NCI-H1694 (cell line): ENCODE measurements at regions not wholly inside any gene's neighbourhood (a gene's known extent, or its start where the extent isn't known, plus 50 kb on each side); places are given as distances from the start of the nearest gene placed in this dataset.
"Not testable (repeated sequence)": the region's sequence is repeated elsewhere in the genome, so short reads cannot be mapped to it uniquely, and the experiment has no call there.

ENCODE experiments used
- DNase-seq: peaks from one replicate; lab custom pipeline; 2025; lab: John Stamatoyannopoulos, UW

DNA sequence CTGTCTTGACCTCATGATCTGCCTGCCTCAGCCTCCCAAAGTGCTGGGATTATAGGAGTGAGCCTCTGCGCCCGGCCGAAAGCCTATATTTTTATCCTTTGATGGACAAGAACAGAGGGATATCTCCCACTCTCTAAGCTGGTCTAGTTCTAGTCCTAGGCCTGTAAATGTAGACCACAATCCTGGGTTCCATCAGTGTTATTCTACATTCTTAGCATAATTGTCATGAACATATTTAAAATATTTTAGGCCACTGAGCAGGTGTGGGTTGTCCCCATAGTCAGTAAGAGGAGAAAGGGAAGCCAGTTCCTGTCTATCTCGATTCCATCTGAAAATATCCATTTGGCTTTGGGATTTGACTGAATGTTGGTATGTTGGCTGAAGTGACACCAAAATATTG lies 118.1 kb downstream of the EBLN2 start:
- no peak for DNase-seq

DNA sequence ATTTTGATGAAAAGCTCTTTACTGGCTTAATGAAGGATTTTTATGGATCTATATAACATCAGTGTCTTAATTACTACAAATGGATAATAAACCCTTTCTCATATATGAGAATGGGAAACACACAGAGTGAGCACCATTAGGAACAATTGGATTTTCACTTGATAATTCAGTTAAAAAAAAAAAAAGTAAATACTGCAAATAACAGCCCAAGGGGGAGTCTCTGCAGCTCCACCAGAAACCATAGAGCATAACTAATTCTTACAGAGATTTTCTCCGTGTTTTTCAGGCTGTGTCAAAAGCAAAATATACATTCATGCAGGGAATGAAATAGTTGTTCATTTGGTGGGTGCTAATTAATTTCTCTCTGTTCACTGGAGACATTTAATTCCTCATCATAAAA lies 125.3 kb downstream of the EBLN2 start:
- DNase-seq = no peak

DNA sequence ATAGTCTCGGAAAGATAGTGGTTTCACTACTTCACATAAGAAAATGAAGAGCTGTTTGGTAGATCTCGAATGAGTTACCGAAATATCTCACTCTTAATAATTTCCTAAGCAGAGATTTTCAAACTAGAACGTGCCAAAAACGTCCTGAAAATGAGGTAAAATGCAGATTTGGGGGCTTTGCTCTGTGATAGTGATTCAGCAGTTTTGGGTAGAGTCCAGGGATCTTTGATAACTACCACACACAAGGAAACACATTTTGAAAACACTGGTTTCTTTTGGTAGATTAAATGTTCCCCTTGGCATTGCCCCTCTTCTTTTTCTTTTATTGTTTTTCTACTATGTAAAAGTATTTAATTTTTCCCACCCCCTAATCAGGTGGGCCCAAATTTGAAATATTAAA lies 125.9 kb downstream of the EBLN2 start:
- DNase-seq = no peak

DNA sequence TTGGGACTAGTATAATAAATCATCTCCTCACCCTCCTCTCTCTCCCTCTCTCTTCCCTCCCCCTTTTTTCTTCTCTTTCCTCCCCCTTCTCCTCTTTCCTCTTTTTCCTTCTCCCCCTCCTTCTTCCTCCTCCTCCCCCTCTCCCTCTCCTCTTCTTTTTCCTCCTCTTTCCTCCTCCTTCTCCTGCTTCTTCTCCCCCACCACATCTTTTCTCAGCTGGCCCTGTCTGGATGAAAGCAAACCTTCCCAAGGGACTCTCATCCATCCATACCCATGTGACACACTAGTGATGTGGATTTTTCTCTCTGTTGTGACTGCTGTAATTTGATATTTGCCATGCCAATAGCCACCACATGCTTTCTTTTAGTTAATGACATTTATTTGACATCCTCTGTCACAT lies 127.2 kb downstream of the EBLN2 start:
- peak; percentile 10 for DNase-seq

DNA sequence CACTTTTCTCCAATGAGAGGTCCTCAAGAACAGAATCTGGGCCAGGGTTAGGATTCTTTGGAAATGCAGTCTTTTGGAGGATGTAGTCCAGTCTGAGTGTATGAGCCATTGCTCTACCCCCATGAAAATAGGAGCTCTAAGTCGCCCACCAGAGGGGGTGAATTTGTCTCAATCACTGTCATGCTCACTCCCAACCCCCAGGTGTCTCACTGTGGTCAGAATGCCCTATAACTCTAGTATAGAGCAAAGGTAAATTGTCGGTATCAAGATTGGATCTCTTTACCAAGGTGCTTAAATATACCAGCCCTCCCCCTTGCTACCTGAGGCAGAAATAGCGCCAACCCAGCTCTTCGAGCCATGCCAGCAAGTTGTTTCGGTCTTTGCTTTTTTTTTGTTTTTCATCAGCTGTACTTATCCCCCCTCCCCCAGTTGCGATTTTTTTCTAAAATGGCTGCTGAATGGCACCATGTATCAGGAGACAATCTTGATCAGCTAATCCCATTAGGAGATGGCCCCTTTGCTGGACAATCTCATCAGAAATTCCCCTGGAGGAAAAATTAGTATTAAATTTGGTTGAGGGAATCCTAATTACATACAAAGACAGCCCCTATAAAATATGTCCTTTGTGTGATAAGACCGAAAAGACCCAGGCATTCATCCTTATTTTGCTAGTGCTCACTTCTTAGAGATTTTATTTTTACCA lies 130.7 kb downstream of the EBLN2 start:
- no peak for DNase-seq

DNA sequence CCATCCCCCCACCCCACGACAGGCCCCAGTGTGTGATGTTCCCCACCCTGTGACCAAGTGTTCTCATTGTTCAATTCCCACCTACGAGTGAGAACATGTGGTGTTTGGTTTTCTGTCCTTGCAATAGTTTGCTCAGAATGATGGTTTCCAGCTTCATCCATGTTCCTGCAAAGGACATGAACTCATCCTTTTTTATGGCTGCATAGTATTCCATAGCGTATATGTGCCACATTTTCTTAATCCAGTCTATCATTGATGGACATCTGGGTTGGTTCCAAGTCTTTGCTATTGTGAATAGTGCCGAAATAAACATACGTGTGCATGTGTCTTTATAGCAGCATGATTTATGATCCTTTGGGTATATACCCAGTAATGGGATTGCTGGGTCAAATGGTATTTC lies 132.5 kb downstream of the EBLN2 start:
- not testable (repeated sequence) for DNase-seq

DNA sequence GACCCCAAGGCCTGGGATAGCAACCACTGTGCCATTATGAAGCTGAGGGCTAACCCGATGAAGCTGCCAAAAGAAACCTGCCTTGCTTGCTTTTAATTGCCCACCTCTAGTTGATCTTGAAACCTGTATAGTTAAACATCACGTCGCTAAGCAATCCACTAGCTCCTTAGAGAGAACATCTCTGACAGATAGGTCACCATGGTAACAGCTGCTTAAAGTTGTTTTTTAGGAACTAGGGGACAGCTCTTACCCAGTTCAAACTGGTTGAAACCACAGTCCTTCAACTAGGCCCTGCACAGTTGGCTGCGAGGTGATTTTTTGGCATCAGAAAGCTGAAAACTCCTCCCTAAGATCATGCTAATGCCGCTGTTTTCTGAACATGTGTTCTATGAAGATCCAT lies 135.7 kb downstream of the EBLN2 start:
- no peak for DNase-seq

DNA sequence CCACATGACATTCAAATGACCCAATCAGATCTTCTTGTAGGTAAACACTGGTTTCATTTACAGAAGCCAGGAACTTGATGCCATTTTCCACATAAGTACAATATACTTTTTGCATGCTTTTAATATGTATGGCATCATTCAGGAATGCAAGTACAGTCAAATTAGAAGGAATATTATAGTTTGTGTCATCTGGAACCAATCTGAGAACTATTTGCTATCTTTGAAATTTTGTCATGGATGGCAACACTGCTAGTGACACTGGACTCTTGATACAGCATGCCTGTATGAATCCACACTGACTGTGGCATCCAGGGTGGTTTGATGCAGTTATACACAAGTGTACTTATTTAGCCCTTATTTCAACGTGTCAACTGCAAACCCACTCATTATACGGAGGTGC lies 141.6 kb downstream of the EBLN2 start:
- DNase-seq = no peak

DNA sequence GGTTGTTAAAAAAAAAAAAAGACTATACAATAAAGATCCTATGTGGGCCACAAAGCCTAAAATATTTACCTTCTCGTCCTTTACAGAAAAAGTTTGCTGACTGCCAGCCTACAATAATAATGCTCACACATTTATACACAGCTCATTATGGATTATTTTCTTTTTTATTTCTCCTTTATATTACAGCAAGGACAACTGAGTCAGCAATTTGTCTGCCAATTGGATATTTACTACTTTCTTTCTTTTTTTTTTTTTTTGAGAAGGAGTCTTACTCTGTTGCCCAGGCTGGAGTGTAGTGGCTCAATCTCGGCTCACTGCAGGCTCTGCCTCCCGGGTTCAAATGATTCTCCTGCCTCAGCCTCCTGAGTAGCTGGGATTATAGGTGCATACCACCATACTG lies 142.2 kb downstream of the EBLN2 start:
- no peak for DNase-seq

DNA sequence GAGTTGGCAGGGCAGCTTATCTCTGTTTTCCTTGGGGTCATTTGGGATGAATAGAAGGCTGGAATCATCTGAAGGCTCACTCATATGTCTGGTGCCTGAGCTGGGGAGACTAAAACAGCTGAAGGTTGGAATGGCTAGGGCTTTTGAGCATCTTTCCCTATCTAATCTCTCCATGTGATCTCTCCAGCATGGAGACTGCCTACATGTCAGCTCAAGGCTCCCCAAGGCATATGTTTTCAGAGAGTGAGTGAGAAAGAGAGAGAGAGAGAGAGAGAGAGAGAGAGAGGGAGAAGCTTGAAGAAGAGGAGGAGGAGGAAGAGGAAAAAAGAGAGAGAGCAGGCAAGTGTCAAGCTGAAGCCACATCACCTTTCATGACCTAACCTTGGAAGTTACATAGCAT lies 143.4 kb downstream of the EBLN2 start:
- no peak for DNase-seq

DNA sequence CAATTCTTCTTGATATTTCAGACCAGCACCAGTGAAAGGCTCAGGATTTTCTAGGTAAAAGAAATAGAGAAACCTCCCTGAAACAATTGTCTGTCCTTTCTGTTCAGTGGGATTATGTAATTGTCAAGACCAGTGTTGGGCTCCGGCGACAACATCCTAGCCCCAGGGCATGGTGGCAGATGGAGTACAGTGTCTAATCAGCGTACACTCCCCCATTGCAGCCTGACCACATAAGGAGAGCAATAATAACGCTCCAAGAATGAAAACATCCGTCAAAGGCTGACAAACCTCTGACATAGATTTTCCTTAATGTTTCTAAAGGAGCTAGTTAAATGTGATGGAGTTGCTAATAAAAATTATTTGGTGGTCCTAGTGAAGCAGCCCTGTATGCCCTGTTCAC lies 144.6 kb downstream of the EBLN2 start:
- DNase-seq = no peak

DNA sequence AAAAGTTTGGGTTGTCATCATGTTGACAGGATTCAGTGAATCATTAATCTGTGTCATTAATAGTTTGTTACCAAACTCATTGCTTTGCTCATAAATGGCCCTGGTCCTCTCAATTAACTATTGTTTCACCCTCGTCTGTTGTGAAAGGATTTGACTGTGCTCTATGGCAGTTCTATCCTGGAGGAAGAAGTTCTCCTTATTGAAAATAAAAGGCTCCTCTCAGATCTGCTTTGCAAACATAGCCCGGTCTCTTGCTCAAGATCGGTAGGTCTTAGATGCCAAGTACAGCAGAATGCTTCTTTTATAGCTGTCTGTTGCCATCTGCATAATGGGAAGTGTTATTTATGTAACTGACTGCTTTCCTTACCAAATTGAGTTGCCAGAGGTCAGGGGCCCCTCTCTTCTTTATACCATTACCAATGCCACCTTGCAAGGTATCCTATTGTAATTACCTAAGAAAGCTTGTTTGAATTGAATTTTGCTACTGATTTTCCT lies 146.5 kb downstream of the EBLN2 start:
- no peak for DNase-seq

DNA sequence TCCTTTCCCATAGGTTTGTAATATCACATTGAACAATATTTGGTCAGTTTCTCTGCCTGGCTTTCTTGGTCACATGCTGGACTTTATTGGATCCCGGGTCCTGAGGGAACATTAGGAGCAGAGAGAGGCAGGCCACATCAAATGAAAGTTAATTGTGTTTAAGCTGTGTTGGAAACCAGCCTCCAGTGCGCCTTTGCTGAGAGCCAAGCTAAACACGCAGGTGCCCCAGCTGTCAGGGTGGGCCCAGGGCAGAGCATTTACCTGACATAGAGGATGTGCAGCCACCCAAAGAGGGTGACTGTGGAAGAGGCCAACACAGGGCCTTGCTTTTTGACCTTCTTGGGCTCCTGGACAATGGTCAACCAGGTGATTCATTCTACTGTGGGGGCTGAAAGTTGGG lies 149.3 kb downstream of the EBLN2 start:
- DNase-seq = no peak

DNA sequence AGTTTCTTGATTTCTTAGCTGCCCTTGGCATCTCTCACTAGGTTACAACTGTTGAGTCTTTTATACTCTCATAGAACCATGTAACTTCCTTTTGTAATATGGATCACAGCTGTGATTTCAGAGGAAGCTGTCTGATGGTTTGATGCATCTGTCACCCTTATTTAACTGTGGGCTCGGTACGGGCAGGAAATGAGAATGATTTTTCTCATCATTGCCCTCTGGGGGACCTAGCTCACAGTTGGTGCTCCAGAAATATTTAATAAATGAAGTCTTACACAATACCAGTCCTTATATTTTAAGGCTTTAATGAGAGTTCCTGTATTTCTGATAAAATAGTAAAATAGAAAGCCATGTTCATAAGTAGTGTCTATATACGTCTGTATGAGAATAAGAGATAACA lies 151.2 kb downstream of the EBLN2 start:
- DNase-seq = peak; percentile 6

DNA sequence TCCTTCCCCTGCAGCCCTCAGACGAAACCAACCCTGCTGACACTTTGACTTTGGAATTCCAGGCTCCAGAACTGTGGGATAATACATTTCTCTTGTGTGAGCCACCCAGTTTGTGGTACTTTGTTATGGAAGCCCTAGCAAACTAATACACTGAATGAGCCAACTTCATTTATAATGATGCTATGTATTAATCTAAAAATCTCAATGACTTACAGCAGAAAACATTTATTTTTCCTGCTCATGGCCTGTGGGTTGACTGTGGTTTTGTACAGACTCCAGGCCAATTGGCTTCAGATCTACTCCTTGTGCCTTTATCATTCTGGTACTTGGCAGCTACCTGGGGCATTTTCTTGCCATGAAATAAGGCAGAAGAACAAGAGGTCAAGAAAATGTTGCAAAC lies 152.4 kb downstream of the EBLN2 start:
- no peak for DNase-seq

DNA sequence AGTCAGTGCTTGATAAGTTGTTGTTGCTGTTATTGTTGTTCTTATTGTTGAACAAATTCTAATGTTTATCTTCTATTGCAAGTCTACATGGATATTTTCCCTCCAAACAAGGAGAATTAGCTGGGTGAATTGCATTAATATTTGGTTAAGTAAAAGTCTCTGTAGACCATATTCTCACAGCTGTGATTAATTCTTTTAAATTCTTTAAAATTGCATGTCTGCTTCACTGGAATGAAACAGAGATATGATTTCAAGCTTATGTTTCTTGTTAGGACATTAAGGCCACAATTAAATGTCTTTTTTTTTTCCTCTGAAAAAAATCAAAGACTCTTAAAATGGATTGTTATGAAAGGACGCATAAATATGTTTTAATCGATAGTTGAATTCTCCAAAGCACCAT lies 153.4 kb downstream of the EBLN2 start:
- no peak for DNase-seq

DNA sequence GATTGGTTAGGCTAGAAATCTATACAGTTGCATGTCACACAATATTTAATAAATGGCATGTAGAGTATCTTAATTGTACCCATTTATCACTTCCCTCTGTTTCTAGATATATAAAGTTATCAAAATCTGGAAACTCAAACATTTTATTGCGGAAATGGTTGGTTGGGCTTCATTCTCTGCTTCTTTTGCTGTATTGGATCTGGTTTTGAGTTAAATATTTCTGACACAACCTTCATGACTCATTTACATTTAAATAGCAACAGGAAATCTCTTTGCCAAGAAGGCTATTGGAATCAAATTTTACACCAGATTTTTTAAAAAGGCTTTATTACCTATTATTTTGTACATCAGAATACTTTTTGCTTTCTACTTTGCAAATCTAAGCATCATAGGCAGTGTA lies 153.8 kb downstream of the EBLN2 start:
- DNase-seq = no peak

DNA sequence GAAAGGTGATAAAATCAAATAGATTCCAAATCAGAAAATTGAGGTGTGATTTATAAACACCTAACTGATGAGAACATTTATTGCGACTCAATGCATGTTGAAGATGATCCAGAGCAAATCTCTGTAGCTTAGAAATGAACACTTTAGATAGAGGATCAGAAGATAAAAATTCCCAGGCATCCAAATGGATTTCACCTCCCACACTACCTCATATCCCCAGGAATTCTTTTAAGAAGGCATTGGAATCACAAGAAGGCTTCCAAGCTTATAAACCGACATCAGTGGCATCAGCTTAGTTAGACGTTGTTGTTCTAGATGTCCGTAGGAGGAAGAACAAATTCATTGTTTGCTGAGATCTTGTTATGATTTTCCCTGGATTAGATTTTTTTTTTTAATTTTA lies 154.4 kb downstream of the EBLN2 start:
- no peak for DNase-seq

DNA sequence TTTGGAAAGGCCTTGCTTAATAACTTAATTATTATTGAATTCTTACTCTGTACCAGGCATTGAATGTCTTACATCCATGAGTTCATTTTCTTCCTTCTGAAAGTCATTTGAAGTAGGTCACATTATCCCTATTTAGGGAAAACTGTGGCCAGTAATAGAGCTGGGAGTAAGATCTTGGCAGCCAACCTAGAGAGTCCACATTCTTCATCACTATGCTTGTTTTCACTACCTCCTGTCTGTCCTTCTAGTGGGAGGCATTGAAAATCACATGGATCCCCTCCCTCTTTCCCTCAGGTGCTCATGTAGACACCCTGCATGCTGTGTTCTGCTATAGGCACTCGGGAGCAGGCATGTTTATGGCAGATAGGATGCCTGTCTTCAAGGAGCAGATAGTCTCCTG lies 154.9 kb downstream of the EBLN2 start:
- DNase-seq = no peak

DNA sequence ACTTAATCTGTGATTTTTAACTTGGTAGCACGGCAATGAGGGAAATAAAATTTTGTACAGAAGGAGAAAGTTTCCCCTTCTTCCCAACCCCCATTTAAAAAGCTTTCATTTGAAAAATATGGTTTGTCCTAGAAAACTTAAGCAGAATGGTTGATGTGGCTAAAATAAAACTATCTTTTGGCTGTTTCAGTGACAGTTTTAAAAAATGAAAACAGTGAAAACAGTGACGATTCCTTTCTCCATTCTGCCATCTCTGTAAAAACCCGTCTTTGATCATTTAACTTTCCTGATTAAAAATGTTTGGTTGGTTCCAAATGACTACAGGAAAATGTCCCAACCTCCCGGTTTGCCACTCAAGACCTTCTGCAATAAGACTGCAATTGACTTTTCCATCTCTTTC lies 160.7 kb downstream of the EBLN2 start:
- no peak for DNase-seq

DNA sequence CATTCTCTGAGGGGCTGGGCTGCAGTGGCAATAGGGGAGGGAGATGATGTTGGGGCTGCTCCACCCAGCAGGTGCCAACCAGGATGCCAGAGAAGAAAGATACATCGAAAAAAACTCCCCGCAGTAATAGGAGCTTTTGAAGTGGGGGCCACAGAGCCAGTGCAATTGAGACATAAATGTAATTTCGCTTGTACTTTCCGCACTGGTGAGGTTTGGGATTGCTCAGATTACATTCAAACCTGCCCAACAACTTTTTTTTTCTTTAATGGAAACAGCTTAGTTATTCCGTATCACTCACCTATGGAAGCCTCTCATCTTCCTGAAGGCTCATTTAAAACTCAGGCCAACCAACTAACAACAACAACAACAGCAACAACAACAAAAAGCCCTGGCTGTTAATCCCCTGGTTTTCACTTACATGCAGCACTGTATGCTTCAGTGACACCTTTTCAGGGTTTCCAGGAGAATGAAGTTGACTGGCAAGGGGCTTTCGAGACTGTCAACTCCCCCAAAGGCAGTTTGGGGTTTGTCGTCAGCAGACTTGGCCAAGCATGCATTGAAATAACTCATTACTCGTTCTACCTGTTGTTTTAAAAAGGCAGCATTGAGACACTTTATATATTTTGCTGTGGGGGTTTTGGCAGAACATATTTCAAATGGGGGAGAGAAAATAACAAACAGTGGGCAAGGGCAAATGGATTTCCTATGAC lies 163.8 kb downstream of the EBLN2 start:
- no peak for DNase-seq

DNA sequence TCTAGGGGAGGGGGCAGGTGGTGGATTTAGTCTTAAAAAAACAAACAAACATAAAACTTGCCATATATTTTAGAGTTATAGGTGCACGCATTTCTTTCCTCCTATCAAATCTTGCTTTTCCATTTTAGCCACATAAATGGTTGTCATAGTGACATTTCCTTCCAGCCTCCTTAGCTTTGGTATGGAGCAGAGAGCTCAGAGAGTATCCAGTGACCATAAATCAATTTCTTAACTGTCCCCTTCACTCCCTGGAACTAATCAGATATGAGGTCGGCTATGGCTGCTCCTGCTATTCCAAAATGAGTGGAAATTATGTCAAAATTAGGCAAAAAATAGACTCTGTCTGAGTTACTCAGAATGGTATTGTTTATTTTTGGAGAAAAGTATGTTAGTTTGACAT lies 164.5 kb downstream of the EBLN2 start:
- no peak for DNase-seq

DNA sequence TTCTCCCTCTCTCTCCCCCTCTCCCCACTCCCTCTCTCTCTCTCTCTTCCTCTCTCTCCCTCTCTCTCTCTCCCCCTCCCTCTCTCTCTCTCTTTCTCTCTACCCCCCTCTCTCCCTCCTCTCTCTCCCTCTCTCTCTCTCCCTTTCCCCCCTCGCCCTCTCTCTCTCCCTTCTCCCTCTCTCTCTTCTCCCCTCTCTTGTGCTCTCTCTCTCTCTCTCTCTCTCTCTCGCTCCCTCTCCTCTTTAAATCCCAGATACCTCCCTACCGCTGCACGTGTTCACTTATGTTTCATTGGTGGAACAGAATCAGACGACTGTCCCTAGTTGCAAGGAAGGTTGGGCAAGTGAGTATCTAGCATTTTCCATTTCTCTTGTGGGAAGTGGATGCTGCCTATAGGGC lies 166.5 kb downstream of the EBLN2 start:
- no peak for DNase-seq

DNA sequence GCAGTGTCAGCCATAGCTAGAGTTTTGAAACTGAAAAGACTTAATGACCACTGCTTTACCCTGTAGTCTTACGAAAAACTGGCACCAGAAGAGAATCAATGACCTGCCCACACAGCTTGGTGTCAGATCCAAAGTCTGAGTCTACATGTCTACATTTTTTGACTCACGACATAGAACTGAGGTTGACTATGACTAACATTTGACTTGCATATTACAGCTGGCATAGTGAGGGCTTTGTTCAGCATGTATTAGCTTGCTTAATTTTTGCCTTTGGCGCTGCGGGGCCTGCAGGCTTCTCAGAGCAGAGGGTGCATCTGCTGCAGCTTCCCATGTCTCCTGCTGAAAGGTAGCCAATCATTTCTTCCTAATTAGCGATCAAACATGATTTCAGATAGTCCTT lies 167.0 kb downstream of the EBLN2 start:
- no peak for DNase-seq
